ENCODE measurements at regions not wholly inside any gene's neighbourhood (a gene's known extent, or its start where the extent isn't known, plus 50 kb on each side); places are given as distances from the start of the nearest gene placed in this dataset.
A peak's percentile ranks its signal among the peaks of the same experiment; 100 is the strongest.

DNA sequence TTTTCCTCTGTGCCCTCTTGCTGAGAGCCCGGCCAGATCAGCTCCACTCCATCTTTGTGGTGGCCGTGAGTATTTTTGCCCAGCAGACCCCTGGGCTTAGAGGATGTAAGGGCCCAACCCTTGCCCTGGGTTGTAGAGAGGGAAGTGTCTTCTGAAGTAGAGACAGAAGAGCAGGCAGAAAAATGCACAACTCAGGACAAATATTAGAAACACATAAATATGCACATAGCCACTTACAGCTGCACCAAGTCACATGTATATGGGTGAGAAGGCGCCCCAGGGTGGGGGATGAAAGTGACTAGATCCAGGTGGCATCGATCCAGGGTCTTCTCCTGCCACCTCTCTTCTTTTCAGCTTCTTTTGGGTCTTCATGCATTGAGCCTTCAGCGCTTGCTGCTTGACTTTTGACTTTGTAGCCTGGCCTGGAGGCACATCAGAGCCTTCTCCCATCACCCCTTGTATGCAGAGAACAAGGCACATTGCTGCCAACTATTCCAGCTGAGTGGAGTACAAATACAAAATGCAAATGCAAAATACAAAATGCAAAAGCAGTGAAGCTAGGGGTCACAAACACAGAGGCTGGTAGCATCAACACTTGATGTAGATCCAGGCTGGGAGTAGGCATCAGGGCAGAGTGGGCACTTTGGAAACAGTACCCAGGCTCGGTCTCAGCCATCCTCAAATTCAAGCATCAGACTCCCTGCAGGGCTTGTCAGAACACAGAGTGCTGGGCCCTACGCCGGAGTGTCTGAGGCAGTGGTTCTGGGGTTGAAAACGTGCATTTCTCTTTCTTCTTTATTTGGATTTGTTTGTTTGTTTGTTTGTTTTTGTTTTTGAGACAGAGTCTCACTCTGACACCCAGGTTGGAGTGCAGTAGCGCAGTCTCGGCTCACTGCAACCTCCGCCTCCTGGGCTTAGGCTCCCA is 133.0 kb downstream of the ASB7 start:
- CTCF ChIA-PET, result interaction anchor here (0.6 to 3.9 kb wide), 4 partner anchors 15 to 138 kb away, joined by 3 to 14 read pairs (median 3); no protein-coding TSS in a partner anchor

More for the DNA sequence above, 133.0 kb downstream of the ASB7 start:
- Histone ChIP-seq H3K4me2 (no peak overlapping the region), H3K4me3 (ENCODE audit: low read depth in 2 of 2, low read length in 1 of 2) (no peak overlapping the region), H3K36me3 (replicated peaks in 1 of 2; ENCODE audit: control insufficient read depth in 1 of 2, insufficient read depth in 2 of 2, low read length in 1 of 2) (no peaks in the 10 kb centered on the region), H3K79me2 (ENCODE audit: insufficient read depth) (no peaks in the 10 kb centered on the region), H3K27ac (ENCODE audit: low read depth in 2 of 2, low read length in 1 of 2) (no peak overlapping the region), H3K9me3 (no peaks in the 10 kb centered on the region), H3K9me2 (no peaks in the 10 kb centered on the region), H3K9ac (no peak overlapping the region), H2AFZ (ENCODE audit: low read depth) (no peak overlapping the region), H3K27me3 (ENCODE audit: insufficient read depth) (no peaks in the 10 kb centered on the region), H4K20me1 (ENCODE audit: insufficient read depth) (no peaks in the 10 kb centered on the region), H3F3A (replicated peaks; ENCODE audit: insufficient read depth) (no peaks in the 10 kb centered on the region), H3K4me1 (ENCODE audit: control insufficient read depth in 1 of 2, insufficient read depth in 2 of 2, low read depth in 1 of 2, low read length in 1 of 2) (peaks cover 7 to 30% of the 10 kb centered on the region in 2 experiments; a peak in 3 of 4 replicates)
- TF ChIP-seq TEAD4 (IDR thresholded peaks at IDR 0.05; ENCODE audit: borderline replicate concordance, insufficient read depth), result no peak
- TF ChIP-seq, protein P1, sequence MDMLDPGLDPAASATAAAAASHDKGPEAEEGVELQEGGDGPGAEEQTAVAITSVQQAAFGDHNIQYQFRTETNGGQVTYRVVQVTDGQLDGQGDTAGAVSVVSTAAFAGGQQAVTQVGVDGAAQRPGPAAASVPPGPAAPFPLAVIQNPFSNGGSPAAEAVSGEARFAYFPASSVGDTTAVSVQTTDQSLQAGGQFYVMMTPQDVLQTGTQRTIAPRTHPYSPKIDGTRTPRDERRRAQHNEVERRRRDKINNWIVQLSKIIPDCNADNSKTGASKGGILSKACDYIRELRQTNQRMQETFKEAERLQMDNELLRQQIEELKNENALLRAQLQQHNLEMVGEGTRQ (IDR thresholded peaks at IDR 0.05; ENCODE audit: borderline replicate concordance, low read depth, low read length), result no peak
- TF ChIP-seq JUND (IDR thresholded peaks at IDR 0.05), result no peak
- TF ChIP-seq, protein P2, sequence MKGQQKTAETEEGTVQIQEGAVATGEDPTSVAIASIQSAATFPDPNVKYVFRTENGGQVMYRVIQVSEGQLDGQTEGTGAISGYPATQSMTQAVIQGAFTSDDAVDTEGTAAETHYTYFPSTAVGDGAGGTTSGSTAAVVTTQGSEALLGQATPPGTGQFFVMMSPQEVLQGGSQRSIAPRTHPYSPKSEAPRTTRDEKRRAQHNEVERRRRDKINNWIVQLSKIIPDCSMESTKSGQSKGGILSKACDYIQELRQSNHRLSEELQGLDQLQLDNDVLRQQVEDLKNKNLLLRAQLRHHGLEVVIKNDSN (IDR thresholded peaks at IDR 0.05; ENCODE audit: borderline replicate concordance, low read depth), result no peak
- no peak for TF ChIP-seq FOSL2 (IDR thresholded peaks at IDR 0.05; ENCODE audit: borderline replicate concordance, low read depth)
- TF ChIP-seq, protein P3, sequence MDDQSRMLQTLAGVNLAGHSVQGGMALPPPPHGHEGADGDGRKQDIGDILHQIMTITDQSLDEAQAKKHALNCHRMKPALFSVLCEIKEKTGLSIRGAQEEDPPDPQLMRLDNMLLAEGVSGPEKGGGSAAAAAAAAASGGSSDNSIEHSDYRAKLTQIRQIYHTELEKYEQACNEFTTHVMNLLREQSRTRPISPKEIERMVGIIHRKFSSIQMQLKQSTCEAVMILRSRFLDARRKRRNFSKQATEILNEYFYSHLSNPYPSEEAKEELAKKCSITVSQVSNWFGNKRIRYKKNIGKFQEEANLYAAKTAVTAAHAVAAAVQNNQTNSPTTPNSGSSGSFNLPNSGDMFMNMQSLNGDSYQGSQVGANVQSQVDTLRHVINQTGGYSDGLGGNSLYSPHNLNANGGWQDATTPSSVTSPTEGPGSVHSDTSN (IDR thresholded peaks at IDR 0.05), result no peak
- TF ChIP-seq, protein P4, sequence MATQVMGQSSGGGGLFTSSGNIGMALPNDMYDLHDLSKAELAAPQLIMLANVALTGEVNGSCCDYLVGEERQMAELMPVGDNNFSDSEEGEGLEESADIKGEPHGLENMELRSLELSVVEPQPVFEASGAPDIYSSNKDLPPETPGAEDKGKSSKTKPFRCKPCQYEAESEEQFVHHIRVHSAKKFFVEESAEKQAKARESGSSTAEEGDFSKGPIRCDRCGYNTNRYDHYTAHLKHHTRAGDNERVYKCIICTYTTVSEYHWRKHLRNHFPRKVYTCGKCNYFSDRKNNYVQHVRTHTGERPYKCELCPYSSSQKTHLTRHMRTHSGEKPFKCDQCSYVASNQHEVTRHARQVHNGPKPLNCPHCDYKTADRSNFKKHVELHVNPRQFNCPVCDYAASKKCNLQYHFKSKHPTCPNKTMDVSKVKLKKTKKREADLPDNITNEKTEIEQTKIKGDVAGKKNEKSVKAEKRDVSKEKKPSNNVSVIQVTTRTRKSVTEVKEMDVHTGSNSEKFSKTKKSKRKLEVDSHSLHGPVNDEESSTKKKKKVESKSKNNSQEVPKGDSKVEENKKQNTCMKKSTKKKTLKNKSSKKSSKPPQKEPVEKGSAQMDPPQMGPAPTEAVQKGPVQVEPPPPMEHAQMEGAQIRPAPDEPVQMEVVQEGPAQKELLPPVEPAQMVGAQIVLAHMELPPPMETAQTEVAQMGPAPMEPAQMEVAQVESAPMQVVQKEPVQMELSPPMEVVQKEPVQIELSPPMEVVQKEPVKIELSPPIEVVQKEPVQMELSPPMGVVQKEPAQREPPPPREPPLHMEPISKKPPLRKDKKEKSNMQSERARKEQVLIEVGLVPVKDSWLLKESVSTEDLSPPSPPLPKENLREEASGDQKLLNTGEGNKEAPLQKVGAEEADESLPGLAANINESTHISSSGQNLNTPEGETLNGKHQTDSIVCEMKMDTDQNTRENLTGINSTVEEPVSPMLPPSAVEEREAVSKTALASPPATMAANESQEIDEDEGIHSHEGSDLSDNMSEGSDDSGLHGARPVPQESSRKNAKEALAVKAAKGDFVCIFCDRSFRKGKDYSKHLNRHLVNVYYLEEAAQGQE (IDR thresholded peaks at IDR 0.05; ENCODE audit: low read depth, low read length), result no peak
- no peak for TF ChIP-seq RCOR1 (IDR thresholded peaks at IDR 0.05; ENCODE audit: low read length)
- TF ChIP-seq YY1 (IDR thresholded peaks at IDR 0.05; ENCODE audit: low read depth), result no peak
- TF ChIP-seq NRF1 (IDR thresholded peaks at IDR 0.05; ENCODE audit: low read depth, low read length), result no peak
- TF ChIP-seq EP300 (IDR thresholded peaks at IDR 0.05; ENCODE audit: borderline replicate concordance in 1 of 2, low read depth in 1 of 2, low read length in 1 of 2), result no peak
- TF ChIP-seq TAF1 (IDR thresholded peaks at IDR 0.05; ENCODE audit: borderline replicate concordance, low read depth, low read length), result no peak
- TF ChIP-seq SMC3 (IDR thresholded peaks at IDR 0.05; ENCODE audit: low read depth, low read length), result no peak
- TF ChIP-seq ELF1 (IDR thresholded peaks at IDR 0.05), result no peak
- TF ChIP-seq, protein P5, sequence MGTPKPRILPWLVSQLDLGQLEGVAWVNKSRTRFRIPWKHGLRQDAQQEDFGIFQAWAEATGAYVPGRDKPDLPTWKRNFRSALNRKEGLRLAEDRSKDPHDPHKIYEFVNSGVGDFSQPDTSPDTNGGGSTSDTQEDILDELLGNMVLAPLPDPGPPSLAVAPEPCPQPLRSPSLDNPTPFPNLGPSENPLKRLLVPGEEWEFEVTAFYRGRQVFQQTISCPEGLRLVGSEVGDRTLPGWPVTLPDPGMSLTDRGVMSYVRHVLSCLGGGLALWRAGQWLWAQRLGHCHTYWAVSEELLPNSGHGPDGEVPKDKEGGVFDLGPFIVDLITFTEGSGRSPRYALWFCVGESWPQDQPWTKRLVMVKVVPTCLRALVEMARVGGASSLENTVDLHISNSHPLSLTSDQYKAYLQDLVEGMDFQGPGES (IDR thresholded peaks at IDR 0.05; ENCODE audit: low read depth, low read length), result no peak
- DNase-seq, result peak; percentile 0
- 85% methylated on average over 11 of the region's 12 CpGs for WGBS (ENCODE audit: low lambda C conversion rate)
- POLR2A ChIA-PET, result no interaction called here
